GM10266 (cell line): ENCODE measurements at regions not wholly inside any gene's neighbourhood (a gene's known extent, or its start where the extent isn't known, plus 50 kb on each side); places are given as distances from the start of the nearest gene placed in this dataset.

ENCODE experiments used
- DNase-seq: peaks from one replicate; pipeline ENCODE4 v3.0.0; 2012; ENCODE audit errors: extremely low spot score
- CTCF ChIP-seq: IDR thresholded peaks from 2 replicates; pipeline ENCODE4 v1.5.1; 2012; ENCODE audit warnings: mild to moderate bottlenecking, low read depth; ENCODE audit not compliant: control insufficient read depth, insufficient read depth; ENCODE audit errors: missing control alignments

- TF ChIP-seq CTCF: no peak
- DNase-seq: no peak
These were observed 298.1 kb upstream of the NECTIN3 start for GRCh38 chr3:110773413-110773954.

GRCh38 chr3:110774496-110775265 is 296.9 kb upstream of the NECTIN3 start:
- no peak for TF ChIP-seq CTCF
- DNase-seq: no peak

GRCh38 chr3:110779581-110779980 is 292.0 kb upstream of the NECTIN3 start:
- DNase-seq: no peak
- TF ChIP-seq CTCF: no peak

- TF ChIP-seq CTCF: no peak
- DNase-seq: no peak
These were observed 288.1 kb upstream of the NECTIN3 start for GRCh38 chr3:110783541-110783940.

GRCh38 chr3:110788794-110789193 is 282.8 kb upstream of the NECTIN3 start:
- TF ChIP-seq CTCF: no peak
- no peak for DNase-seq

- DNase-seq: no peak
- no peak for TF ChIP-seq CTCF
These were observed 282.3 kb upstream of the NECTIN3 start for GRCh38 chr3:110789315-110789714.

- DNase-seq: no peak
These were observed 281.0 kb upstream of the NECTIN3 start for GRCh38 chr3:110790631-110791030.

More at GRCh38 chr3:110790631-110791030, 281.0 kb upstream of the NECTIN3 start:
- no peak for TF ChIP-seq CTCF
